OCI-LY3 (cell line): ENCODE measurements at regions not wholly inside any gene's neighbourhood (a gene's known extent, or its start where the extent isn't known, plus 50 kb on each side); places are given as distances from the start of the nearest gene placed in this dataset.

Experiments used
- H2AFZ ChIP-seq: fragments of 200-600, 300-600 bp; shearing (Covaris generic); 2 replicates; pipeline ENCODE4 v1.6.0; 2014; ENCODE audit warnings: antibody characterized with exemption, low read depth, low read length
- H3K27ac ChIP-seq: fragments of 200-600, 300-600 bp; sonication (generic); 2 replicates; pipeline ENCODE4 v1.5.1; 2014; ENCODE audit warnings: mild to moderate bottlenecking, low read length, moderate library complexity, mixed read lengths
- H3K27me3 ChIP-seq: fragments of 200-600, 300-600 bp; sonication (generic); 2 replicates; pipeline ENCODE4 v1.6.1; 2014; ENCODE audit warnings: low read depth, low read length, mixed read lengths
- H3K36me3 ChIP-seq: fragments of 200-600, 300-600 bp; sonication (generic); replicated peaks from 2 replicates; pipeline ENCODE3; 2014; ENCODE audit warnings: low read depth, low read length, mixed read lengths
- H3K4me1 ChIP-seq: fragments of 300-600, 200-600 bp; sonication (generic); 2 replicates; pipeline ENCODE4 v1.6.1; 2014; ENCODE audit warnings: low read length, mixed read lengths
- H3K4me2 ChIP-seq: fragments of 200-600, 300-600 bp; sonication (generic); 2 replicates; pipeline ENCODE4 v1.6.1; 2014; ENCODE audit warnings: low read length, mixed read lengths
- H3K4me3 ChIP-seq: fragments of 300-600, 200-600 bp; sonication (generic); 2 replicates; pipeline ENCODE4 v1.5.1; 2014; ENCODE audit warnings: antibody characterized with exemption, mild to moderate bottlenecking, low read length, moderate library complexity
- H3K79me2 ChIP-seq: fragments of 300-600, 200-600 bp; shearing (Covaris generic); 2 replicates; pipeline ENCODE4 v1.6.1; 2014; ENCODE audit warnings: mild to moderate bottlenecking, low read length, mixed read lengths
- H3K9ac ChIP-seq: fragments of 300-600, 200-600 bp; shearing (Covaris generic); 2 replicates; pipeline ENCODE4 v1.6.0; 2014; ENCODE audit warnings: mild to moderate bottlenecking, low read length, moderate library complexity
- H3K9me3 ChIP-seq: fragments of 200-600, 300-600 bp; shearing (Covaris generic); 2 replicates; pipeline ENCODE4 v1.6.1; 2014; ENCODE audit warnings: low read length, mixed read lengths; ENCODE audit not compliant: insufficient read depth
- H4K20me1 ChIP-seq: fragments of 200-600, 300-600 bp; sonication (generic); 2 replicates; pipeline ENCODE4 v1.6.1; 2016; ENCODE audit warnings: low read length, mixed read lengths; ENCODE audit not compliant: insufficient read depth
- EZH2phosphoT487 ChIP-seq: fragments of 200-600 bp; shearing (Covaris generic); IDR thresholded peaks from 2 replicates; pipeline ENCODE4 v1.6.1; 2018; ENCODE audit warnings: antibody characterized with exemption, mixed run types, low read depth
- TF ChIP-seq, protein P1 (sequence below): fragments of 200-600, 300-600 bp; sonication (generic); IDR thresholded peaks from 2 replicates; pipeline ENCODE4 v1.5.1; 2014; ENCODE audit warnings: antibody characterized with exemption, low read length, low read depth

DNA sequence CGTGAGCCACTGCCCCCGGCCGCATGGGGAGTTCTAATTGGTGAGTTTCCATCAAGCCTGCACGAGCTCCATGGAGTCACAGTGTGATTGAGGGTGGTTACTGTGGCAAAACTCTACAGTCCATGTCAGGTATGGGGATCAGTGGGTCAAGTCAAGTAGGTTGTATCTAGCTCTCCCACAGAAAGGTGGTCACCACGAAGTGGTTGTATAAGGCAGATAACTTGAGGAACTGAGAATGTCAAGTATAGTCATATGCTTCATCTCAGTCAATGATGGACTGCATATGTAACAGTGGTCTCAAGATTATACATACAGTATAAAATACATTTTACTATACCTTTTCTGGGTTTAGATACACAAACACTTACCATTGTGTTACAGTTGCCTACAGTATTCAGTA, 348.6 kb upstream of the ZP4 start:
- H4K20me1 ChIP-seq, result no peaks in the 10 kb centered on the region
- no peaks in the 10 kb centered on the region for H3K36me3 ChIP-seq
- H3K9ac ChIP-seq, result no peak overlapping the region
- no peaks in the 10 kb centered on the region for H3K79me2 ChIP-seq
- TF ChIP-seq, protein P1, sequence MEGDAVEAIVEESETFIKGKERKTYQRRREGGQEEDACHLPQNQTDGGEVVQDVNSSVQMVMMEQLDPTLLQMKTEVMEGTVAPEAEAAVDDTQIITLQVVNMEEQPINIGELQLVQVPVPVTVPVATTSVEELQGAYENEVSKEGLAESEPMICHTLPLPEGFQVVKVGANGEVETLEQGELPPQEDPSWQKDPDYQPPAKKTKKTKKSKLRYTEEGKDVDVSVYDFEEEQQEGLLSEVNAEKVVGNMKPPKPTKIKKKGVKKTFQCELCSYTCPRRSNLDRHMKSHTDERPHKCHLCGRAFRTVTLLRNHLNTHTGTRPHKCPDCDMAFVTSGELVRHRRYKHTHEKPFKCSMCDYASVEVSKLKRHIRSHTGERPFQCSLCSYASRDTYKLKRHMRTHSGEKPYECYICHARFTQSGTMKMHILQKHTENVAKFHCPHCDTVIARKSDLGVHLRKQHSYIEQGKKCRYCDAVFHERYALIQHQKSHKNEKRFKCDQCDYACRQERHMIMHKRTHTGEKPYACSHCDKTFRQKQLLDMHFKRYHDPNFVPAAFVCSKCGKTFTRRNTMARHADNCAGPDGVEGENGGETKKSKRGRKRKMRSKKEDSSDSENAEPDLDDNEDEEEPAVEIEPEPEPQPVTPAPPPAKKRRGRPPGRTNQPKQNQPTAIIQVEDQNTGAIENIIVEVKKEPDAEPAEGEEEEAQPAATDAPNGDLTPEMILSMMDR, result no peak
- no peak for TF ChIP-seq EZH2phosphoT487
- H3K27me3 ChIP-seq, result no peaks in the 10 kb centered on the region
- H2AFZ ChIP-seq, result no peak overlapping the region
- H3K4me1 ChIP-seq, result peaks cover 30% of the 10 kb centered on the region
- no peak overlapping the region for H3K27ac ChIP-seq
- no peak overlapping the region for H3K4me3 ChIP-seq
- H3K4me2 ChIP-seq, result no peak overlapping the region
- H3K9me3 ChIP-seq, result no peaks in the 10 kb centered on the region

DNA sequence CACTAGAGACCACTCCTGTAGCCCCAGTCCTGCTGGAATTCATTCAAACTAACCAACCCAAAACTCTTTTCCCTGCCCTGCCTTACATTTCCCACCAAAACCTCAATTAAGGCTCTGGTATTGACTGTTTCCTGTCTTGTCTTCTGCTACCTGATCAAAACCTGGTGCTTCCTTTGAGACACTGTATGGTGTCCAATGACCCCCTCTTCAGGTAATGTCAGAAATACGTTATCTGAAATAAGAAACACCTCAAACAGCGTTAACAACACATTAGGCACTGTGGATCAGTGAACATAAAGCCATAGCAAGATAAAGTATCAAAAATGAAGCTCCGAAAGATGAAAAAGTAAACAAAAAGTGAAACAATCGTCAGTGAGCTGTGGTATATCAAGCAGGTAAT, 343.2 kb upstream of the ZP4 start:
- Histone ChIP-seq H4K20me1 (no peaks in the 10 kb centered on the region), H3K9ac (no peak overlapping the region), H3K4me1 (no peaks in the 10 kb centered on the region), H3K27me3 (no peaks in the 10 kb centered on the region), H3K79me2 (no peaks in the 10 kb centered on the region), H3K9me3 (no peaks in the 10 kb centered on the region), H2AFZ (no peak overlapping the region), H3K4me2 (no peak overlapping the region), H3K36me3 (no peaks in the 10 kb centered on the region), H3K4me3 (no peak overlapping the region), H3K27ac (no peak overlapping the region)
- no peak for TF ChIP-seq EZH2phosphoT487
- TF ChIP-seq, protein P1, result peak; percentile 52

DNA sequence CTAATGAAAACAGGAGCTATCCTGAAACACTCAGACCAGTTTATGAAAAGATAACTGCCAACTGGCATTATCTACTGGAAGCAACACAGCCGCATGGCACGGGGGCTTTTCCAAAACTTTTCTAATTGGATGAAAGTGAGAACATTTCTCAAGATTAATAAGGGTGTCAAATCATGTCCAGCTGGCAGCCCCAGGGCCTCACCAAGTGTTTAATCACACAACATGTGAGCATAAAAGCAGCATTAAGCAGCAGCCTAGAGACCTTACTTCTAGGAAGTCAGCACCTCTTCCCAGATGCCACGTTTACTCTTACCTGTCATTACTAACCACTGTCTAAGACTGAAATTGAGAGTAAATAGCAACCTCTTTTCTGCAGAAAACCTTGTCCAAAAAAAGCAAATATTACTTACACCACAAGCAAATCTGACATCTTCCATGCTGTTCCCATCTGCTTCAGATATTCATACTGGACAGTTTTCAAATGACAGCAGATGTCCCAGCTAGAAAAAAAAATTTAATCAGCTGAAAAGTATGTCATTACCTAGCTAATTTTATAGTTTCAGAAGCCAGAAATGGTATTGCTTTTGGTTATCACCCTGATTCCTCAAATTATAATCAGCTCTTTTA, 341.5 kb upstream of the ZP4 start:
- Histone ChIP-seq H3K79me2 (no peaks in the 10 kb centered on the region), H3K27ac (no peak overlapping the region), H3K9me3 (no peaks in the 10 kb centered on the region), H3K4me3 (no peak overlapping the region), H3K9ac (no peak overlapping the region), H3K36me3 (no peaks in the 10 kb centered on the region), H3K4me2 (no peak overlapping the region), H4K20me1 (no peaks in the 10 kb centered on the region), H3K4me1 (no peaks in the 10 kb centered on the region), H2AFZ (no peak overlapping the region), H3K27me3 (no peaks in the 10 kb centered on the region)
- TF ChIP-seq, protein P1, result no peak

DNA sequence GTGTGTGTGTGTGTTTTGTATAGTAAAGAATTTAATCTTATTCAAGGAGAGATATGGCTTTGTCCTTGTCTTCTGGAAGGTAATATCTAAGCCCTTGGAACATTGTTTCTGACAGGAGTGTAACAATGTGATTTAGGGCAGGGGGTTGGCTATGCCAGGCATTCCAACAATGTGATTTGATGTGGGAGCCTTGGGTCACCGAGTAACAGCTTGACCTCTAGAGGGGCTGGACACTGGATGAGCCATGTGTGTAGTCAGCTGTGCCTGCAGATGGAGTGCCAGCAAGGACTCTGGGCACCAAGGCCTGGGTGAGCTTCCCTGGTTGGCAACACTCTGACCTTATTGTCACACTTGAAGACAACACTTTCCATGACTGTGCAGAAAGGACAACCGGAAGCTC, 336.1 kb upstream of the ZP4 start:
- Histone ChIP-seq H3K4me1 (peaks cover 2% of the 10 kb centered on the region; the same call in 1 of the 2 replicates), H3K36me3 (no peaks in the 10 kb centered on the region), H3K27me3 (no peaks in the 10 kb centered on the region), H3K4me2 (no peak overlapping the region), H3K4me3 (no peak overlapping the region), H3K79me2 (no peaks in the 10 kb centered on the region), H3K9me3 (no peaks in the 10 kb centered on the region), H2AFZ (no peak overlapping the region), H3K27ac (no peak overlapping the region), H4K20me1 (no peaks in the 10 kb centered on the region), H3K9ac (no peak overlapping the region)
- no peak for TF ChIP-seq EZH2phosphoT487
- TF ChIP-seq, protein P1, result no peak
